GM10248 (cell line): ENCODE measurements at regions not wholly inside any gene's neighbourhood (a gene's known extent, or its start where the extent isn't known, plus 50 kb on each side); places are given as distances from the start of the nearest gene placed in this dataset.

Source experiments
- CTCF ChIA-PET: fragments of 300-600 bp; sonication (Branson Sonifier 250); formaldehyde crosslinking; extraction: SDS; loops from one replicate; lab custom pipeline; 2021; ENCODE audit warnings: antibody characterized with exemption; lab: Yijun Ruan, JAX
- POLR2A ChIA-PET: fragments of 350-650 bp; sonication (Branson Sonifier 250); formaldehyde crosslinking; extraction: SDS; loops from one replicate; lab custom pipeline; 2020; ENCODE audit warnings: antibody characterized with exemption; lab: Yijun Ruan, JAX
- DNase-seq: peaks from one replicate; pipeline ENCODE4 v3.0.0; 2012; ENCODE audit errors: extremely low spot score
- TF ChIP-seq, protein P1 (sequence below): IDR thresholded peaks from 2 replicates; pipeline ENCODE4 v1.5.1; 2012; ENCODE audit warnings: mild to moderate bottlenecking, low read depth; ENCODE audit errors: extremely low read depth, missing control alignments, control extremely low read depth

DNA sequence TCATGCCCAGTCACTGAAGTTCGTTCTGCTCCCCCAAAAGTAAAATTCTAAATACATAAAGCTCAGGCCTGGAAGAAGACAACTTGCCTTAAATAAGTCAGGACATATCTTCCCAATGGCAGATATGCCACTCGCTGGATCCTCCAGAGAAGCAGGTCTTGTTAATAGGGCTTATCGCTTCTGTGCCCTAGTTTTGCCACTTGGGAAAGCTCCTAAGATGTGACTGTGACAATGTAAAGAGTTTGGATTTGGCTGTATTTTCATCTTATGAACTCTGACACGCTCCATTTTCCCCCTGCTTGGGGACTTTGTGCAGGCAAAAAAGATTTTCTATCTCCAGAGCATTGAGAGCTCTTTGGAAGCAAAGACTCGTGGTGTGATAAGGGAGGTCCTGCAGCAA lies 279.9 kb downstream of the WDR11 start:
- ChIA-PET POLR2A (no interaction called here), CTCF (interaction anchor here (0.8 to 2.1 kb wide), 3 partner anchors 8 to 182 kb away, joined by 3 to 6 read pairs (median 3); no protein-coding TSS in a partner anchor)
- TF ChIP-seq, protein P1, sequence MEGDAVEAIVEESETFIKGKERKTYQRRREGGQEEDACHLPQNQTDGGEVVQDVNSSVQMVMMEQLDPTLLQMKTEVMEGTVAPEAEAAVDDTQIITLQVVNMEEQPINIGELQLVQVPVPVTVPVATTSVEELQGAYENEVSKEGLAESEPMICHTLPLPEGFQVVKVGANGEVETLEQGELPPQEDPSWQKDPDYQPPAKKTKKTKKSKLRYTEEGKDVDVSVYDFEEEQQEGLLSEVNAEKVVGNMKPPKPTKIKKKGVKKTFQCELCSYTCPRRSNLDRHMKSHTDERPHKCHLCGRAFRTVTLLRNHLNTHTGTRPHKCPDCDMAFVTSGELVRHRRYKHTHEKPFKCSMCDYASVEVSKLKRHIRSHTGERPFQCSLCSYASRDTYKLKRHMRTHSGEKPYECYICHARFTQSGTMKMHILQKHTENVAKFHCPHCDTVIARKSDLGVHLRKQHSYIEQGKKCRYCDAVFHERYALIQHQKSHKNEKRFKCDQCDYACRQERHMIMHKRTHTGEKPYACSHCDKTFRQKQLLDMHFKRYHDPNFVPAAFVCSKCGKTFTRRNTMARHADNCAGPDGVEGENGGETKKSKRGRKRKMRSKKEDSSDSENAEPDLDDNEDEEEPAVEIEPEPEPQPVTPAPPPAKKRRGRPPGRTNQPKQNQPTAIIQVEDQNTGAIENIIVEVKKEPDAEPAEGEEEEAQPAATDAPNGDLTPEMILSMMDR = no peak
- no peak for DNase-seq

DNA sequence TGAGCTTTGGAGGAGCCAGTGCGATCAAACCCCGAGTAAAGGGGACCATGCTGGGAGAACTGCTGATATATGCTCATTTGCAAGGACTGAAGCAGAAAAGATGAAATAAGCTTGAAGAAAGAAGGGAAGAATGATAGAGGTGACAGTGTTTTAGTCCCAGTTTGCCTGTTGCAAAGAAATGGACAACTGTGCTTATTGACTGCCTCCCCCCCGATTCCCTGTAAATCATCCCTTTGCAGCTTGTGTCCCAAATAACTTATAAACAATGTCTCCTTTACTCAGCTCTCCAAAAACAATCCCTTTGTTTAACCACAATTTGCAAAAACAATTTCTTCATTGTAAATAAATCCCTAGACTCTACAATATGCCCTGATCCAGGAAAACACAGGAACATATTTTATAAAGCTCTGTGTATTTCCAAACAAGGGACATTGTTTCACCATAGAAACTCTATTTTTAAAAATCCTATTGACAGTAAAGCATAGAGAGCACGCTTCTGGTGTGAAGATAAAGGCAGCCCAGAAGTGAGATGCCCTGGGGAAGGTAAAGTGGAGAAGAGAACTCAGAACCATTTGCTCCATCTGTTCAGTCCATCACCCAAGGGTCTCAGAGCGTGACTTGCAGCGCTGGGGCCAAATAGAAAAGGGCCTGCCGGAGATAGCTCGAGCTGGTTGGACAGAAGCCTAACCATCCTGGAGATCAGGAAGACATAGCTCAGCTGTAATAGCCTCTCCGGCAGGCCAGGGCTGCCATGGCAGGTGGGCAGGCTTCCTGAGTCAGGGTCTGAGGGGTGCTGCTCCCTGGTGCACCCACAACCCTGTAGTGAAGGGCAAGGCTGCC lies 280.5 kb downstream of the WDR11 start:
- no peak for DNase-seq
- POLR2A ChIA-PET = no interaction called here
- CTCF ChIA-PET = interaction anchor here (1.3 to 2.1 kb wide), 2 partner anchors 9 to 11 kb away, joined by 3 to 6 read pairs; no protein-coding TSS in a partner anchor
- TF ChIP-seq, protein P1 = no peak

DNA sequence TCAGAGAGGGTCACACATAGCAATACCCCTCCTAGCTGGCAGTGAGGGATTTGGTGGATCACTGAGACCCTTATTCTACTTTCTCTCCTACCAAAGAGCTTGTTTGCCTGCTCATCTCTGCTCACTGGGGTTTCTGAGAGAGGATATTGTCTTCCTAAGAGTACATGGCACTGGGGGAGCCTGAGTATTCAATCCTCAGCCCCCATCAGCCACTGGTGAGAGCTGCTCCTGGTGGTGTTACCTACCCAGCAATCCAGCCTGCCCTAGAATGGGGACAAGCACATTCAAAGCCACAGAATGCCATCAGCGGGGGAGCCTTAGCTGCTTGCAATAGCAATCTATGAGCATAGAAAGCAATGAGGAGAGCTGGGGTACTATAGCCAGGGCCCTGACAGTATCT lies 281.1 kb downstream of the WDR11 start:
- TF ChIP-seq, protein P1 = no peak

DNA sequence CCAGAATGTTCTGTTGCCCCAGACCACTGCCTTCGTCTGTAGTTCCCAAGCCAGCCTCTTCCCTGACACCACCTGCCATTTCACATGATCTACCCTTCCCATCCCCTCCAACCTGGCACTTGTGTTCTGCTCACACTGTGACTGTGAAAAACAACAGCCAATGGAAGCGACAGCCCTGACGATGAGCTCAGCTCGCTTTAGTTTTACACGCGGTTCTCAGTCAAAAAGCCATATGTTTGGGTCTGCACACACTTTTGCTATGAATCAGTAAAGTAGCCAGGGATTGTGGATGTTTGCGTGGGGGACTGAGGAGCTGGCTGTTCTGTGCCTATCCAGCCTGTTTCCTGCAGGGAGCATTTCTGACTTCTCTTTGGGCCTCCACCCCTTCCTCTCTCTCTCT lies 282.7 kb downstream of the WDR11 start:
- ChIA-PET POLR2A (no interaction called here), CTCF (interaction anchor here (1.0 kb wide), 1 partner anchor 30 kb away, joined by 3 read pairs; no protein-coding TSS in a partner anchor)
- TF ChIP-seq, protein P1 = no peak
- no peak for DNase-seq

More for the DNA sequence above, 281.1 kb downstream of the WDR11 start:
- CTCF ChIA-PET = interaction anchor here (1.3 to 2.1 kb wide), 2 partner anchors 9 to 11 kb away, joined by 3 to 6 read pairs; no protein-coding TSS in a partner anchor
- no peak for DNase-seq
- POLR2A ChIA-PET = no interaction called here

DNA sequence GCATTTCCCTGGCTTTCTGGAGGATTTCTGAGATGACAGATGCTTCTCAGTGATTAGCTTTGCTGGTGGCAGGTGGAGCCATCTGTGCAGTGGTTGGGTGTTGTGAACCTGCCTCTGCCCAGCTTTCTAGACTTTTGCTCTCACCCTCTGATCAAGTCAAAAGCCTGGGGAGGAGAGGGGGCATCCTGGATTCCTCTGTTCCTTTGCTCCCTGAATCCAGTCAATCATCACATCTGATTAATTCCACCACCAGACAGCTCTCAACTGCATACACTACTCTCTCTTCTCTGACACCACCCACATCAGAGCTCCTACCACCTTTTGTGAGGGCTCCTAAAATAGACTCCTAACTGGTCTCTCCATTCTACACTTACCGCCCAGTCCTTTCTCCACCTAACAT lies 283.5 kb downstream of the WDR11 start:
- ChIA-PET POLR2A (no interaction called here), CTCF (interaction anchor here (1.0 kb wide), 1 partner anchor 31 kb away, joined by 3 read pairs; no protein-coding TSS in a partner anchor)
- TF ChIP-seq, protein P1 = no peak
- no peak for DNase-seq

DNA sequence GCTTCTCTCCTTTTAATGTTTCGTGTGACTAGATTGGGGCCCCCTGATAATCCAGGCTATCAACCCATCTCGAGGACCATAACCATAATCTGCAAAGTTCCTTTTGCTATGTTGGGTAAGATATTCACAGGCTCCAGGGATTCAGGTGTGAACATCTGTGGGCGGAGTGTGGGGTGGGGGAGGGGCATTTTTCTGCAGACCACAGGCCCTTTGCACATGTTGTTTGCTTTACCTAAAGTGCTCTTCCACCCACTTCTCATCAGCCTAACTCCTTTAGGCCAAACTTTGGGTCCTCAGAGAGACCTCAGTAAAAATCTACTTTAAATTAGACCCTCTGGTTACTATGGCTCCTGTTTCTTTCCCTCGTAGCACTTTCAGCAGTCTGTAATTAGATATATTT lies 284.4 kb downstream of the WDR11 start:
- ChIA-PET CTCF (no interaction called here), POLR2A (no interaction called here)
- TF ChIP-seq, protein P1 = no peak
- DNase-seq = no peak
